IMR-90 (cell line): ENCODE measurements at regions not wholly inside any gene's neighbourhood (a gene's known extent, or its start where the extent isn't known, plus 50 kb on each side); places are given as distances from the start of the nearest gene placed in this dataset.
A peak's percentile ranks its signal among the peaks of the same experiment; 100 is the strongest.

Source experiments
- ATAC-seq: fragments of 200-7000 bp; cut with Tn5 transposase; 2 replicates; pipeline ENCODE4 v1.9.1; 2020; ENCODE audit warnings: low read depth, mild to moderate bottlenecking, moderate library complexity
- BruUV-seq: library from RNA; stranded (reverse); fragments of 400-500 nt; replicated peaks from 2 replicates; lab custom pipeline; 2021; lab: Mats Ljungman, UMichigan
- CTCF ChIA-PET: fragments of 300-600 bp; formaldehyde crosslinking; extraction: SDS; loops from one replicate; lab custom pipeline; 2021; ENCODE audit warnings: antibody characterized with exemption; lab: Yijun Ruan, JAX
- POLR2A ChIA-PET: fragments of 300-600 bp; sonication (Branson Sonifier 250); formaldehyde crosslinking; loops from one replicate; lab custom pipeline; 2022; ENCODE audit warnings: antibody characterized with exemption; ENCODE audit not compliant: unreplicated experiment; lab: Charles Lee
- DNase-seq: peaks from one replicate; pipeline ENCODE4 v3.0.0; 2013
- H2AFZ ChIP-seq: replicated peaks from 2 replicates; pipeline ENCODE3; 2013; ENCODE audit warnings: low read length, mild to moderate bottlenecking; ENCODE audit not compliant: poor library complexity
- H2AK5ac ChIP-seq: 2 replicates; pipeline ENCODE4 v1.6.1; 2013; ENCODE audit warnings: low read depth, low read length, inconsistent platforms
- H2AK9ac ChIP-seq: replicated peaks from 2 replicates; pipeline ENCODE3; 2013; ENCODE audit warnings: mild to moderate bottlenecking, low read depth, low read length, moderate library complexity; ENCODE audit not compliant: poor library complexity
- H2BK120ac ChIP-seq: 2 replicates; pipeline ENCODE4 v1.6.1; 2013; ENCODE audit warnings: low read depth, low read length, inconsistent platforms
- H2BK15ac ChIP-seq: 3 replicates; pipeline ENCODE4 v1.6.1; 2013; ENCODE audit warnings: low read depth, low read length, inconsistent platforms
- H2BK20ac ChIP-seq: 2 replicates; pipeline ENCODE4 v1.6.1; 2013; ENCODE audit warnings: low read depth, mild to moderate bottlenecking, inconsistent platforms, low read length, moderate library complexity
- H2BK5ac ChIP-seq: 2 replicates; pipeline ENCODE4 v1.6.1; 2013; ENCODE audit warnings: mild to moderate bottlenecking, low read depth, low read length, inconsistent platforms; ENCODE audit not compliant: poor library complexity, severe bottlenecking
- H3K14ac ChIP-seq: replicated peaks from 2 replicates; pipeline ENCODE4 v1.6.1; 2013; ENCODE audit warnings: low read depth, low read length, inconsistent platforms
- H3K18ac ChIP-seq: 2 replicates; pipeline ENCODE4 v1.6.1; 2013; ENCODE audit warnings: low read depth, low read length, control low read depth
- H3K23ac ChIP-seq: 2 replicates; pipeline ENCODE4 v1.6.1; 2013; ENCODE audit warnings: low read depth, low read length, inconsistent platforms
- H3K27ac ChIP-seq: 2 replicates; pipeline ENCODE4 v1.5.1; 2013; ENCODE audit warnings: mild to moderate bottlenecking, control low read depth, low read length; ENCODE audit not compliant: insufficient read depth
- H3K27me3 ChIP-seq: 2 replicates; pipeline ENCODE4 v1.6.1; 2013; ENCODE audit warnings: low read length; ENCODE audit not compliant: control insufficient read depth, insufficient read depth
- H3K36me3 ChIP-seq: 2 replicates; pipeline ENCODE4 v1.6.1; 2013; ENCODE audit warnings: low read length, mixed read lengths; ENCODE audit not compliant: control insufficient read depth, insufficient read depth
- H3K4ac ChIP-seq: 2 replicates; pipeline ENCODE4 v1.6.1; 2013; ENCODE audit warnings: low read depth, low read length, inconsistent platforms
- H3K4me1 ChIP-seq: 2 replicates; pipeline ENCODE4 v1.6.1; 2013; ENCODE audit warnings: low read length, mixed read lengths; ENCODE audit not compliant: control insufficient read depth, insufficient read depth
- H3K4me2 ChIP-seq: 2 replicates; pipeline ENCODE4 v1.6.1; 2013; ENCODE audit warnings: low read depth, mild to moderate bottlenecking, control low read depth, low read length, moderate library complexity
- H3K4me3 ChIP-seq: 2 replicates; pipeline ENCODE4 v1.5.1; 2013; ENCODE audit warnings: low read depth, mild to moderate bottlenecking, control low read depth, low read length, moderate library complexity; ENCODE audit not compliant: insufficient read depth
- H3K56ac ChIP-seq: 2 replicates; pipeline ENCODE4 v1.6.1; 2013; ENCODE audit warnings: low read length, inconsistent platforms; ENCODE audit not compliant: insufficient read depth; ENCODE audit errors: extremely low read depth
- H3K79me1 ChIP-seq, 2 experiments: 2 replicates each; pipeline ENCODE4 v1.6.1; 2013; ENCODE audit warnings: low read length in 2 of 2, inconsistent platforms in 1 of 2, low read depth in 1 of 2
- H3K9ac ChIP-seq: 2 replicates; pipeline ENCODE4 v1.6.1; 2013; ENCODE audit warnings: low read depth, low read length, control low read depth
- H3K9me1 ChIP-seq: 2 replicates; pipeline ENCODE4 v1.6.1; 2013; ENCODE audit warnings: low read length, inconsistent platforms; ENCODE audit not compliant: insufficient read depth
- H3K9me3 ChIP-seq: 2 replicates; pipeline ENCODE4 v1.6.1; 2013; ENCODE audit warnings: low read length; ENCODE audit not compliant: control insufficient read depth, insufficient read depth
- H4K20me1 ChIP-seq: 2 replicates; pipeline ENCODE4 v1.6.1; 2013; ENCODE audit warnings: low read length, inconsistent platforms; ENCODE audit not compliant: insufficient read depth
- H4K5ac ChIP-seq: 2 replicates; pipeline ENCODE4 v1.6.1; 2013; ENCODE audit warnings: mild to moderate bottlenecking, low read depth, low read length, control low read depth
- H4K8ac ChIP-seq, 2 experiments: 2 replicates each; pipeline ENCODE4 v1.6.1; 2013; ENCODE audit warnings: low read depth in 2 of 2, low read length in 2 of 2, control low read depth in 1 of 2, inconsistent platforms in 1 of 2
- H4K91ac ChIP-seq: 2 replicates; pipeline ENCODE4 v1.6.1; 2013; ENCODE audit warnings: low read depth, low read length, inconsistent platforms; ENCODE audit not compliant: insufficient read depth
- BHLHE40 ChIP-seq: fragments of 150-350 bp; IDR thresholded peaks from 2 replicates; pipeline ENCODE4 v1.6.1; 2016; ENCODE audit warnings: mild to moderate bottlenecking, low read depth, low read length
- CEBPB ChIP-seq: IDR thresholded peaks from 2 replicates; pipeline ENCODE4 v1.6.1; 2012; ENCODE audit warnings: low read depth, low read length, improper control_type of control experiment
- CHD1 ChIP-seq: IDR thresholded peaks from 2 replicates; pipeline ENCODE4 v1.6.1; 2012; ENCODE audit warnings: low read depth, low read length, improper control_type of control experiment
- CTCF ChIP-seq: conservative IDR thresholded peaks from 2 replicates; pipeline ENCODE4 v1.5.1; 2012; ENCODE audit warnings: mild to moderate bottlenecking, low read depth, low read length, improper control_type of control experiment
- FOS ChIP-seq: fragments of 150-350 bp; IDR thresholded peaks from 2 replicates; pipeline ENCODE4 v1.6.1; 2016; ENCODE audit warnings: low read depth, low read length
- MAZ ChIP-seq: IDR thresholded peaks from 2 replicates; pipeline ENCODE4 v1.6.1; 2012; ENCODE audit warnings: low read depth, mild to moderate bottlenecking, low read length, improper control_type of control experiment, moderate library complexity, borderline replicate concordance
- MXI1 ChIP-seq: IDR thresholded peaks from 2 replicates; pipeline ENCODE4 v1.6.1; 2012; ENCODE audit warnings: low read depth, mild to moderate bottlenecking, low read length, moderate library complexity, borderline replicate concordance
- NFE2L2 ChIP-seq: fragments of 150-350 bp; IDR thresholded peaks from 2 replicates; pipeline ENCODE4 v1.6.1; 2016; ENCODE audit warnings: low read depth, mild to moderate bottlenecking, low read length
- POLR2A ChIP-seq: IDR thresholded peaks from 2 replicates; pipeline ENCODE4 v1.6.1; 2012; ENCODE audit warnings: mild to moderate bottlenecking, low read depth, low read length
- RAD21 ChIP-seq: IDR thresholded peaks from 2 replicates; pipeline ENCODE4 v1.6.1; 2012; ENCODE audit warnings: low read length, improper control_type of control experiment
- RCOR1 ChIP-seq: IDR thresholded peaks from 2 replicates; pipeline ENCODE4 v1.6.1; 2012; ENCODE audit warnings: mild to moderate bottlenecking, low read length, improper control_type of control experiment; ENCODE audit not compliant: insufficient replicate concordance
- RFX5 ChIP-seq: IDR thresholded peaks from 2 replicates; pipeline ENCODE4 v1.8.0; 2012; ENCODE audit warnings: low read depth, mild to moderate bottlenecking, low read length, moderate library complexity
- SMC3 ChIP-seq: fragments of 150-350 bp; IDR thresholded peaks from 2 replicates; pipeline ENCODE4 v1.6.1; 2016; ENCODE audit warnings: low read depth, mild to moderate bottlenecking, antibody characterized with exemption, low read length, moderate library complexity
- USF2 ChIP-seq: fragments of 150-350 bp; IDR thresholded peaks from 2 replicates; pipeline ENCODE4 v1.6.1; 2017; ENCODE audit warnings: mild to moderate bottlenecking, antibody characterized with exemption, low read length, low read depth
- WGBS, 2 experiments: methylation state at CpG; one replicate each; pipeline versions ENCODE4 v1.1.5 to v1.1.7; 2013; ENCODE audit warnings: missing lambda C conversion rate in 2 of 2; ENCODE audit not compliant: insufficient read length in 1 of 2; ENCODE audit errors: extremely low coverage in 2 of 2; 5-methylcytosine and 5-hydroxymethylcytosine counted together
- dilution Hi-C: fragments of 300-500 bp; cut with HindIII; formaldehyde crosslinking; loops from one replicate; pipeline ENCODE4 v1.14.3; 2018; ENCODE audit warnings: low sequenced_read_pairs; ENCODE audit not compliant: unreplicated experiment
- in situ Hi-C: fragments of 300-500 bp; cut with MboI; formaldehyde crosslinking; loops from 3 replicates; pipeline ENCODE4 v1.14.3; 2019; ENCODE audit warnings: low sequenced_read_pairs, inconsistent platforms, mixed read lengths
- intact Hi-C: fragments of 100-400 bp; cut with micrococcal nuclease; formaldehyde crosslinking; loops from 2 replicates; pipeline ENCODE4 v1.10.0; 2022
- TF ChIP-seq, protein P1 (sequence below): fragments of 150-350 bp; IDR thresholded peaks from 2 replicates; pipeline ENCODE4 v1.6.1; 2016; ENCODE audit warnings: low read depth, mild to moderate bottlenecking, low read length, moderate library complexity, borderline replicate concordance

GRCh38 chr10:69732147-69732825, 69.4 kb upstream of the COL13A1 start:
- Histone ChIP-seq H3K27me3 (no peaks in the 10 kb centered on the region), H2BK15ac (peak overlapping the region; percentile 33; the same call in 2 of the 3 replicates), H3K79me1 (no peaks in the 10 kb centered on the region; a peak in 1 of 4 replicates), H4K91ac (peak overlapping the region; percentile 80), H3K9me3 (no peaks in the 10 kb centered on the region), H4K20me1 (peaks cover 4% of the 10 kb centered on the region; the same call in 1 of the 2 replicates), H3K4ac (peak overlapping the region; percentile 89), H3K4me3 (no peak overlapping the region), H2AK9ac (peak overlapping the region; percentile 11), H3K4me2 (no peak overlapping the region), H4K8ac (peak overlapping the region in 1 of 2 experiments; percentile 80; a peak in 2 of 4 replicates), H2BK5ac (no peak overlapping the region), H3K18ac (no peak overlapping the region; the same call in 1 of the 2 replicates), H3K9me1 (peaks cover 33% of the 10 kb centered on the region), H3K36me3 (no peaks in the 10 kb centered on the region), H3K27ac (peak overlapping the region; percentile 69; the same call in 1 of the 2 replicates), H3K14ac (no peak overlapping the region), H2AFZ (no peak overlapping the region), H3K9ac (no peak overlapping the region), H2BK120ac (peak overlapping the region; percentile 91), H3K23ac (no peak overlapping the region), H2BK20ac (peak overlapping the region; percentile 79; the same call in 1 of the 2 replicates), H4K5ac (peak overlapping the region; percentile 31; the same call in 1 of the 2 replicates), H3K56ac (no peak overlapping the region), H2AK5ac (peak overlapping the region; percentile 95; the same call in 1 of the 2 replicates), H3K4me1 (peaks cover 56% of the 10 kb centered on the region)
- DNase-seq (no peak), ATAC-seq (no peak)
- POLR2A ChIA-PET, result no interaction called here
- CTCF ChIA-PET, result interaction anchor here (1.2 to 1.4 kb wide), 2 partner anchors 182 to 183 kb away, joined by 3 to 4 read pairs; no protein-coding TSS in a partner anchor
- intact Hi-C loops, result loop anchor here (5.0 kb wide), 1 partner anchor 180 kb away; no protein-coding TSS in a partner anchor
- BruUV-seq, result no TSS peak
- WGBS, 2 experiments, result 96% methylated on average over 4 of the region's 16 CpGs; no CpG with 5 or more reads in 1 of the 2 experiments
- no peak for TF ChIP-seq MXI1
- no peak for TF ChIP-seq FOS
- TF ChIP-seq USF2, result no peak
- TF ChIP-seq BHLHE40, result no peak
- TF ChIP-seq POLR2A, result no peak
- no peak for TF ChIP-seq RCOR1
- no peak for TF ChIP-seq RFX5
- TF ChIP-seq CTCF, result no peak
- no peak for TF ChIP-seq CHD1
- TF ChIP-seq, protein P1, sequence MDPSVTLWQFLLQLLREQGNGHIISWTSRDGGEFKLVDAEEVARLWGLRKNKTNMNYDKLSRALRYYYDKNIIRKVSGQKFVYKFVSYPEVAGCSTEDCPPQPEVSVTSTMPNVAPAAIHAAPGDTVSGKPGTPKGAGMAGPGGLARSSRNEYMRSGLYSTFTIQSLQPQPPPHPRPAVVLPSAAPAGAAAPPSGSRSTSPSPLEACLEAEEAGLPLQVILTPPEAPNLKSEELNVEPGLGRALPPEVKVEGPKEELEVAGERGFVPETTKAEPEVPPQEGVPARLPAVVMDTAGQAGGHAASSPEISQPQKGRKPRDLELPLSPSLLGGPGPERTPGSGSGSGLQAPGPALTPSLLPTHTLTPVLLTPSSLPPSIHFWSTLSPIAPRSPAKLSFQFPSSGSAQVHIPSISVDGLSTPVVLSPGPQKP, result no peak
- TF ChIP-seq SMC3, result no peak
- TF ChIP-seq CEBPB, result no peak
- no peak for TF ChIP-seq NFE2L2
- TF ChIP-seq RAD21, result no peak
- TF ChIP-seq MAZ, result no peak
- dilution Hi-C loops, result no loop called here
- in situ Hi-C loops, result no loop called here
